CD4-positive, alpha-beta T cell treated with Interferon alpha-2 for 1 hour (primary cell): ENCODE measurements at regions not wholly inside any gene's neighbourhood (a gene's known extent, or its start where the extent isn't known, plus 50 kb on each side); places are given as distances from the start of the nearest gene placed in this dataset.
"Not testable (repeated sequence)": the region's sequence is repeated elsewhere in the genome, so short reads cannot be mapped to it uniquely, and the experiment has no call there.

Experiments
- DNase-seq, 2 donors: peaks; one replicate each; pipeline ENCODE4 v3.0.0-alpha.2; 2020 to 2022

DNA sequence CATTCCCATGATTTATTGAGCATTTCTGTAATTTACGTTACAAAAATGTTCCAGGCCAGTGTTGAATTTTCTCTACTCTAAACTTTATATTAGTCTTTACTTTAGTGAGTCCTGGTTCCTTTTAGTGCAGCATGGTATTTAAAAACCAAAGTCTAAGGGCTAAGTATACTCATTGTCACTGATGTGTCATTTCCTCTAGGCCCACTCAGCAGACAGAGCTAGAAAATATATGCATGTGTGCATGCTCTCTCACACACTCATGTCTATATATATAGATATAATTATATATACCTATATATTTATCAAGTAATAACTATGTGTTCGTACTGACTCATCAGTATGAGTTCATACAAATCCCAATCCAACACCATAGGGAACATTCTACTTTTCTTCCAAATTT is 132.5 kb upstream of the SLC8A1 start:
- no peak for DNase-seq

DNA sequence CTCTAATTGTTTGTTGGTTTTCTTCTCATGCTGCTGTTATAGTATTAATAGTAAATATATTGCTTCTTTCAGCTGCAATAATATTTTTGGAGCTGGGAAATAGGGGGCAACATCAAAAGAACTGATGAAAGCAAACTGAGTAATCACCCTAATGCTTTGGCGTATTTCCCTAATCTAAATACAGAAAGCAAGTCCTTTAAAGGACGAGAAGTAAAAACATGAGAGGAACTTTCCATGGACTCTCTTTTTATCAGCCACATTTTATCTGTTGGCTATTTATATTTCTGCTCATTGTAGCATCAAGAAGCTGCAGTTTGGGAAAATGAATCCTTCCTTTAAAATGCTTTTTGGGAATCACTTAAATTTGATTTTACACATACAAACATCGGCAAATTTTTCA is 139.9 kb upstream of the SLC8A1 start:
- DNase-seq, result no peak

DNA sequence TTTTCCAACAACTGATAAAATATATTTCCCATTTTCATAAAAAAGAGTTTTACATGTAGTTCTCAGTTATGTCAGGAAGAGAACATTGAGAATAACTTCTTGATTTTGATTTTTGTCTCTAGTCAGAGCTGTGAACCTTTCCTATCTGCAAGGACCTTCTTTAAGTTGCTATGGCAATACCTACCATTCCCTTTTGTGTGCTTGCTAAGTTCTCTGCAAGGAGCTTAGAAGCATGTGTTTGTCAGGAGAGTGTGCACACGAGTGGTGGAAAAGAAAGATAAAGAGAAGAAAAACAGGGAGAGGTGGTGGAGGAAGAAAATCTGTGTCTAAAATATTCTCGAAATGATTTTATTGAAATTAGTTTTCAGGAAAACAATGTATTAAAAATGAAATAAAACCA is 140.3 kb upstream of the SLC8A1 start:
- DNase-seq, result no peak

DNA sequence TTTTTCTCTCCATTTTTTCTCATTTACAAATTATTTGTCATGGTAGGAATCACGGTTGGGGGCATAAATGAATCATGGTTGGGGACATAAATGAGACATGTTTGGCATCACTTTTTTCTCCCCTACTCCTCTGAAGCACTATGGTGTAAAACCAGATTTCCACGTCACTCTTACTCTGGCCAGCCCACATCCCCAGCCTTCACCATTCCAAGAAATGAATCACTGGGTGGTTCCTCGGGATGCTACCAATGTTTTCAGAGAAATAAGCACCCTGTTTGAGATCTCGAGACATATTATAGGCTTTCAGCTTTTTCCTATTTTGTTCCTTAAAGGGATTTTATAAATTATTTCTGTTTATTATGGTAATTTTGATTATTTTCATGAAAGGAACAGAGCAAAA is 155.0 kb upstream of the SLC8A1 start:
- DNase-seq, result no peak

GRCh38 chr2:40611196-40611595 is 159.3 kb upstream of the SLC8A1 start:
- DNase-seq, result no peak

DNA sequence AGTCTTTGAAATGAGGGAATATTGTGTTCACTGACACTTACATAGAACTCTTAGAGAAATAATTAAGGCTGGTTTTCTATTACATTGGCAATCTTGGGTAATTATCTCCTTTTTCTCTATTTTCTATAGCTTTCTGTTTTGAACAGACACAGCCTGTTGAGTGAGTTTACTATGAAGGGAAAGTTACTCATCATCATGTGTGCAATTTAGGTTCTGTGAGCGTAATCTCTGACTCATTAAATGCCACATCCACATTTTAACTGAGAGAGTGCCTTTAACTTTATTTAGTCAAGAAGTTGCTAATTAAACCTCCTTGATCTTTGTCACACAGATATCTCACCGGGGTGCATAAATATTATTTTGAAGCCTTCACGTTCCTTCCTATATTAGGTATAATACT is 174.0 kb upstream of the SLC8A1 start:
- no peak for DNase-seq

DNA sequence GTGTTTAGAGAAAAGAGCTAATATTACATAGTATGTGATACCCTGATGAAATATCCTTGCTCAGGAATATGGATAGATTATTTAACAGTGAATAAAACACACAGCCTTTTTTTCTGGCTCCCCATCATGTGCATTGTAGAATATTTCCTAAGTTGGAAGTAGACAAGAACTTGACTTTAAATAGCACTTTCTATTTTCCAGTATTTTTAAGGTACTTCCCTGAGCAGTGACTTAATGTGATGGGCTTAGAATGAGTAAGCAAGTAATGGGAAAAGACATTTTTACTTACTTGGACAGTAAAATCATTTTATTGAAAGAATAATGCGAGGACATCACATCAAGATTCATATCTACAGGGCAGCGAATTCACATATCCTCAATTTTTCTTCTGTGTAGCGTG is 176.7 kb upstream of the SLC8A1 start:
- no peak for DNase-seq

DNA sequence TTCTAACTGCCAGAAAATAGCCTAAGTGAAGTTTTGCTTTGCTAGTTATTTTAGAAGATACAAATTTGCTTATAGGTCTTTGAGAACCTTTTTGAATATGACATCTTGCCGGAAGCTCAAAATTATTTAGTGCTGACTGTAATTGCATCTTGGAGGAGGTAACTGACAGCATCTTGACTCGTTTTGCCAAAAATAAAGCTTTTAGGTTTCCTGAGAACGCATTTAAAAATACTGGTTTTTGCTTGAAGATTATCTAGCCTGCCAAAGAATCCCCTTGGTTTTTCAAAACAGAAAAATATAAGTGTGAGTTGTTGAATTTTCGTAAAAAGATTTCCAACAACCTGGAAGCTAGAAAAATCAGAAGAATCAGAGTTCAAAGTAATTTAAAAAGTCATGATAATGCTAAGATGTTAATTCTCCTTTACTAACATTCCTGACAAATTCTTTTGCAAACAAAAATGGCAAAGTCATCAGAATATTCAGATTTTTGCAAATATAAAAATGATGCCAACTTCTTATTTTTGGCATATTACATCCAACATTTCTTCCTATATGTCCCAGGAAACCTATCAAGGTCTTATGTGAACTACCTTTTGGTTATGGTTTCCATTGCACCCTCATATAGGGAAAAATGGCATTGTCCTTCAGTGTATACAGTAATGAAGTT is 178.0 kb upstream of the SLC8A1 start:
- no peak for DNase-seq

GRCh38 chr2:40639320-40639719 is 187.4 kb upstream of the SLC8A1 start:
- no peak for DNase-seq

- no peak for DNase-seq
These were observed 190.3 kb upstream of the SLC8A1 start for GRCh38 chr2:40642237-40642636.

- DNase-seq, result no peak
These were observed 190.8 kb upstream of the SLC8A1 start for GRCh38 chr2:40642726-40643125.

DNA sequence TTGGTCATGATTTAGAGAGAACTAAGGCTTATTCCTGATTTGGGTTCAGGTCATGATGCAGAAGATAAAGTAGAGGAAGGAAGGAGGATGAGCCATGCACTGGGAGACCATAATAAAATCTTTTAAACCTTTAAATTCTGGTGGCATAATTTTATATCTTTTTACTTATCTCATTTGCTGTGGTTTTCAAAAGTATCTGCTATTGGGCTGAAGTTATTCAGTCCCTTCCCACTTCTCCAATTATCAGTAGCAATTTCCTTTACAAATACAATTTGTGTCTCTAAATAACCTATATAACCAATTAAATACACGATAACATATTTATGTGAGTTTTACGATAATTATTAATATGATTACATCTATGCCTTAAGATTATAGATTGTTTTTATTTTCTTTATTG is 194.8 kb upstream of the SLC8A1 start:
- no peak for DNase-seq

DNA sequence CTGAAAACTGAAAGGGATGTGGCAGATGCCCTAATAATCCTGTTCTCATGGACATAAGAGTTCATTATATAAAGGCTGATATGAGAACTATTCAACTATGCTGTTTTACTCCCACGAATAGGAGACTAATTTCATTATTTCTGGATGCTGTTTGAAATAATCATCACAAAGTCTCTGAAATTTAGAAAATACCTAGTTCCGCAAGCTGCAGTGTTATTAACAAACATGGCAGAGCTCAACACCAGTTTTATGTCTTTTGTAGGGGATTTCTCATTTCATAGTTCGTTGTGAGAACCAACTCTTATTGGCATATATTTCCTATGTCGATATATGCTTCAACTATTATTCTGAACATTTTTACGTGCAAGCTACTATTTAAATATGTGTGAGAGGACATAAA is 200.3 kb upstream of the SLC8A1 start:
- no peak for DNase-seq

DNA sequence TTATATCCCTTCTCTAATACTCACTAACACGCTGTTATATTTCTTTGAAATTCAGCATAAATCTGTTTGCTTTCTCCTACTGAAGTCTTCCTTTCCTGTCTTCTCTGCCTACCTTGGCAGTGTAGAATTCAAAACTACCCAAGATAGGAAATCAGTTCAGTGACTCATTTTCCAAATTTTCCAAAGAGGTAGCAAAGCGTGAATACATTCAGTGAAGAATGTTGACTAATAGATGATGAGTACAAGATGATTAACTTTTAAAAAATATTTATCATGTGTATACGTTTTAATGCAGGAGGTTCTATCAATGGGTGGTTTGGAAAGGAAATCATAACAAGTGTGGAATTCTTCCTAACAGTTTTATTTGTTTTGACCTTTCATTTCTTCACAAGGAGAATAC is 201.9 kb upstream of the SLC8A1 start:
- no peak for DNase-seq

DNA sequence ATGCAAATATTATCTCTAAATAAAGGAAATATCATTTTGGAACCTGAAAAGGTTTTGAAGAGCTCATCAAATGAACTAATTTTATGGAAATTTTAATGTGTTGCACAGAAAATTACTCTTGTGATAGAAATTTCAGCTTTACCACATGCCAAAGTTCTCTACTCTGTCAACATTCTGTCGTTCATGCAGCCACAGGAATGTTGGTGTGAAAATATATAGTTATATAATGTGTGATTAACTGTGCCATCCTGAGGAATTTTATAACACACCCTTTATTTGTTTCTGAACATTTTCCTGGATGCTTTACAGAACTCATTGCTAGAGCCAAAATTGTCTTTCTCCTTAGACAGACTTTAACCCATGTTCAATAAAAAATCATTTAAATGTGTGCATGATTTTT is 202.5 kb upstream of the SLC8A1 start:
- no peak for DNase-seq

DNA sequence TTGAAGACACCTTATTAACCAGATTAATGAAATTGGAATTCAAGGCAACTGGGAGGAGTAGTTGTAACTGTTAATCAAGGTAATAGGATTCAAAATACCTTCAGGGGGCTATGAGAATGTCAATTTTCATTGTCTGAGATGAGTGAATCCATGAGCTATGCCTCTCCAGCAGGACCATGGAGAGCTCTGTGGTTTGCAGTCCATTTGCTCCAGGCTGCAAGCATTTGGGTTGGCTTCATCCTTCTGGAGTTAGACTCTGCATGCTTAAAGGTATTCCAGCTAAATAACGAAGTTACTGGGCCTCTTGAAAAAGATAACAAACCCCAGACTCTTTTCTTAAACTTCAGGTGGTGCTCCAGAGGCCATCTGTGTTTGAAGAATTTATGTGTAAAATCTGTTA is 207.1 kb upstream of the SLC8A1 start:
- no peak for DNase-seq

DNA sequence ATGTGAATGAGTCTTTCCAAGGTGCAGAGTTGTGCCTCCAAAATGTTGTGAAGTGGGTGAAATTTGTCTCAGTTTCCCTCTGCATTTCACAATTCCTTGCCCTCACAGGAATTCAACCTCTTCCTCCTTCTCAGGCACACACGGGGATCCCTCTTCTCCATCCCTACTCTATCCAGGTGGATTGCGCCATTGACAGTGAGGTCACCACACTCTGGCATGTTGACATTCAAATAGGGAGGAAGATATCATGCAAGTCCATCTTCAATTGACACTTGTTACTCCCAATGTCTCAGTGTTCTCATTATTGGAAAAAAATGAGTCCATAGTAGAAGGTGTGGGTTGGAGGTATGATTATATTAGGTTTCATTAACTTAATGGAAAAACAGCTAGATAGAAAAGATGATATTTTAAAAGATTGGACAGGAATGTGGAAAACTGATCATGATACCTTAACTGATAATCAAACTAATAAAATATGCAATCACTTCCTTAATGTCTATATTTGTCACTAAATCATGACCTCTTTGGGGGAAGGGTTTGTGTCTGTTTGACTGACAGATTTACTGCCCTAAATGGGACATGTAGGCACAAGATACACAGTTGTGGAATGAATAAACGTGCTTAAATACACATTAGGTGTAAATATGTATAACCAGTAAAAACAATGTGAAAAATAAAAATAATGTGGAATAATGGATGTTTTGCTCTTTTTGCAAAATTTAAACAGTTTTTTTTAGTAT is 213.8 kb upstream of the SLC8A1 start:
- no peak for DNase-seq

- DNase-seq, result no peak
These were observed 214.5 kb upstream of the SLC8A1 start for GRCh38 chr2:40666398-40666797.

- DNase-seq, result no peak
These were observed 216.5 kb upstream of the SLC8A1 start for GRCh38 chr2:40668425-40668824.

GRCh38 chr2:40676134-40676790 is 224.4 kb upstream of the SLC8A1 start:
- DNase-seq, result not testable (repeated sequence)

DNA sequence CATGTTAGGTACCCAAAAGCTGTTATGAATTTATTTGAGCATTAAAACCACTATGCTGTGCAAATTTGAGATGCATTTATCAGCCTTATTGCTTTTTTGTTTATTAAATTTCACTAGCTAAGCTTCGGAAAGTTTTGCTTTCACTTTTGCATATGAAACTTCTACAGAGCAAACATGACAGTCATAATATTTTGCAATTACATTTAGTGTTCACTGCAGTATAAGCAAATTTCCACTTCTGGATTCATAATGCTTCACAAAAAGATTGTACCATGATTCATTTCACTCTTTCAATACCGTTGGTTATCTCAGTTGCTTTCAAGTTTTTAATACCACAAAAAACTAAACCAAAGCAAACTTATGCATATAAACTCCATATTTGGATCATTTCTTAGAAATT is 228.7 kb upstream of the SLC8A1 start:
- no peak for DNase-seq

- DNase-seq, result no peak
These were observed 238.1 kb upstream of the SLC8A1 start for GRCh38 chr2:40690036-40690435.

DNA sequence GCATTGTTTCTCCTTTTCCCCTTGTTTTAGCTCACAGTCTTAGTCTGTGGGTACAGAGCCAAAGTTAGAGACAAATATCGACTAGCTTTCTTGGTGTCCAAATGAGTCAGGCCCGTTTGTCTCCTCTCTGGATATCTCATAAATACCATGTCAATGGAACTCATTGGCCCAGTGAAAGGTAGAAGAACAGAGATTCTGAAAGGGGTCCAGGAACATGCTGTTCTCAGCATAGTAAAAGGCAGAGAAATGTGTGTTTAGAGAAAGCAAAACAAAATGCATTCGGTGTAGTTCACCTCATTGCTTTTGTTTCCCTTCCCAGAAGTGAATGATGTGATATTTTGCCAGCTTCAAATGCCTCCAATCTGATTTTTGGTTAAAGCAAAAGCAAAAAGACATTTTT is 238.6 kb upstream of the SLC8A1 start:
- no peak for DNase-seq

- DNase-seq, result no peak
These were observed 248.5 kb upstream of the SLC8A1 start for GRCh38 chr2:40700231-40700954.
